GM12878 (cell line): ENCODE measurements at regions not wholly inside any gene's neighbourhood (a gene's known extent, or its start where the extent isn't known, plus 50 kb on each side); places are given as distances from the start of the nearest gene placed in this dataset.

ENCODE experiments used
- ATAC-seq: fragments of 200-7000 bp; cut with Tn5 transposase; 3 replicates; pipeline ENCODE4 v1.9.1; 2020; ENCODE audit warnings: mild to moderate bottlenecking, moderate library complexity
- BruUV-seq: library from RNA; stranded (reverse); fragments of 400-500 nt; replicated peaks from 2 replicates; lab custom pipeline; 2021; lab: Mats Ljungman, UMichigan
- CTCF ChIA-PET: fragments of 300-600 bp; sonication (Branson Sonifier 250); formaldehyde crosslinking; extraction: SDS; loops from one replicate; lab custom pipeline; 2021; ENCODE audit warnings: inconsistent platforms; lab: Yijun Ruan, JAX
- POLR2A ChIA-PET: fragments of 350-600 bp; formaldehyde crosslinking; extraction: SDS; loops from one replicate; lab custom pipeline; 2021; ENCODE audit warnings: inconsistent platforms; lab: Charles Lee
- RAD21 ChIA-PET: fragments of 300-600 bp; sonication (Branson Sonifier 250); formaldehyde crosslinking; loops from one replicate; lab custom pipeline; 2023; ENCODE audit warnings: antibody characterized with exemption; ENCODE audit not compliant: unreplicated experiment; lab: Charles Lee
- SMC1A ChIA-PET: fragments of 300-600 bp; sonication (Branson Sonifier 250); formaldehyde crosslinking; loops from one replicate; lab custom pipeline; 2023; ENCODE audit not compliant: unreplicated experiment, uncharacterized antibody; lab: Charles Lee
- DNase-seq: peaks from one replicate; pipeline ENCODE4 v3.0.0-alpha.2; 2011; ENCODE audit warnings: low read depth, low spot score
- FAIRE-seq: peaks from 3 replicates; lab custom pipeline; 2011; peaks lifted over from hg19 to GRCh38; lab: Jason Lieb, UNC
- H2AFZ ChIP-seq: 2 replicates; pipeline ENCODE4 v1.6.0; 2011; ENCODE audit warnings: low read depth, low read length, control low read depth; ENCODE audit not compliant: control insufficient read depth
- H3K27ac ChIP-seq: 2 replicates; pipeline ENCODE4 v1.5.1; 2011; ENCODE audit warnings: control low read depth; ENCODE audit not compliant: control insufficient read depth, insufficient read depth
- H3K27me3 ChIP-seq, 2 experiments: replicated peaks in 1 of 2; 2 replicates each; pipeline versions ENCODE4 v1.6.0 to v1.6.1; 2011; ENCODE audit warnings: low read length in 1 of 2; ENCODE audit not compliant: control insufficient read depth in 2 of 2, insufficient read depth in 2 of 2
- H3K36me3 ChIP-seq, 2 experiments: 2 replicates each; pipeline ENCODE4 v1.5.1; 2011; ENCODE audit warnings: low read length in 1 of 2; ENCODE audit not compliant: control insufficient read depth in 2 of 2, insufficient read depth in 2 of 2
- H3K4me1 ChIP-seq: 2 replicates; pipeline ENCODE4 v1.6.1; 2011; ENCODE audit warnings: mild to moderate bottlenecking, low read length, moderate library complexity, mixed read lengths; ENCODE audit not compliant: control insufficient read depth, insufficient read depth
- H3K4me2 ChIP-seq: 2 replicates; pipeline ENCODE4 v1.6.0; 2011; ENCODE audit warnings: control low read depth; ENCODE audit not compliant: control insufficient read depth, insufficient read depth
- H3K4me3 ChIP-seq: fragments of 200-600 bp; sonication (generic); 2 replicates; pipeline ENCODE4 v1.5.1; 2016
- H3K79me2 ChIP-seq: 2 replicates; pipeline ENCODE4 v1.6.0; 2011; ENCODE audit warnings: low read length; ENCODE audit not compliant: control insufficient read depth, insufficient read depth
- H3K9ac ChIP-seq: 2 replicates; pipeline ENCODE4 v1.8.0; 2011; ENCODE audit warnings: low read length, control low read depth, mixed read lengths; ENCODE audit not compliant: control insufficient read depth, insufficient read depth
- H3K9me3 ChIP-seq: replicated peaks from 3 replicates; pipeline ENCODE4 v1.5.1; 2011; ENCODE audit warnings: mild to moderate bottlenecking, low read length; ENCODE audit not compliant: control insufficient read depth, insufficient read depth
- H4K20me1 ChIP-seq: 2 replicates; pipeline ENCODE4 v1.6.0; 2011; ENCODE audit not compliant: control insufficient read depth, insufficient read depth
- ASH2L ChIP-seq: fragments of 300-600, 200-600 bp; sonication (generic); IDR thresholded peaks from 2 replicates; pipeline ENCODE4 v1.6.1; 2017; ENCODE audit warnings: low read depth, mild to moderate bottlenecking, borderline replicate concordance
- EED ChIP-seq: sonication (generic); IDR thresholded peaks from 2 replicates; pipeline ENCODE4 v1.6.1; 2016; ENCODE audit warnings: antibody characterized with exemption, low read depth
- ESRRA ChIP-seq: IDR thresholded peaks from 2 replicates; pipeline ENCODE4 v1.6.1; 2012; ENCODE audit warnings: mild to moderate bottlenecking, low read length, improper control_type of control experiment
- HCFC1 ChIP-seq: fragments of 150-350 bp; IDR thresholded peaks from 2 replicates; pipeline ENCODE4 v1.6.1; 2014; ENCODE audit warnings: low read length
- KAT2A ChIP-seq: conservative IDR thresholded peaks from 2 replicates; pipeline ENCODE4 v1.6.1; 2011; ENCODE audit warnings: low read depth, low read length; ENCODE audit not compliant: control insufficient read depth
- MTA3 ChIP-seq: IDR thresholded peaks from 2 replicates; pipeline ENCODE4 v1.6.1; 2012; ENCODE audit warnings: low read length, inconsistent platforms, borderline replicate concordance
- POLR2AphosphoS2 ChIP-seq: IDR thresholded peaks from 2 replicates; pipeline ENCODE4 v1.6.1; 2011; ENCODE audit warnings: low read depth, mild to moderate bottlenecking, low read length, improper control_type of control experiment, moderate library complexity
- RCOR1 ChIP-seq: conservative IDR thresholded peaks from 2 replicates; pipeline ENCODE4 v1.6.1; 2012; ENCODE audit warnings: low read depth, low read length, improper control_type of control experiment
- ZSCAN29 ChIP-seq: fragments of 450-650 bp; IDR thresholded peaks from 2 replicates; pipeline ENCODE4 v1.6.1; 2017; ENCODE audit warnings: mild to moderate bottlenecking, moderate library complexity
- WGBS: methylation state at CpG from one replicate; pipeline ENCODE4 v1.1.6; 2016; ENCODE audit warnings: low lambda C conversion rate; ENCODE audit not compliant: insufficient replicate concordance, insufficient coverage; ENCODE audit errors: missing lambda C conversion rate; 5-methylcytosine and 5-hydroxymethylcytosine counted together
- in situ Hi-C: fragments of 300-500 bp; cut with MboI; formaldehyde crosslinking; loops from 9 replicates; pipeline ENCODE4 v1.14.3; 2018; ENCODE audit warnings: mixed read lengths
- intact Hi-C: fragments of 100-400 bp; cut with micrococcal nuclease; formaldehyde crosslinking; loops from one replicate; pipeline ENCODE4 v1.14.2; 2022; ENCODE audit not compliant: unreplicated experiment
- TF ChIP-seq, protein P1 (sequence below): fragments of 450-650 bp; IDR thresholded peaks from 2 replicates; pipeline ENCODE4 v1.6.1; 2017; ENCODE audit warnings: antibody characterized with exemption, mild to moderate bottlenecking, moderate library complexity
- TF ChIP-seq, protein P2 (sequence below): fragments of 450-650 bp; IDR thresholded peaks from 2 replicates; pipeline ENCODE4 v1.6.1; 2016; ENCODE audit warnings: mild to moderate bottlenecking
- TF ChIP-seq, protein P3 (sequence below): IDR thresholded peaks from 2 replicates; pipeline ENCODE4 v1.6.1; 2011; ENCODE audit warnings: low read depth, low read length, improper control_type of control experiment, borderline replicate concordance
- TF ChIP-seq, protein P4 (sequence below): fragments of 450-650 bp; conservative IDR thresholded peaks from 2 replicates; pipeline ENCODE4 v1.6.1; 2017; ENCODE audit warnings: mild to moderate bottlenecking, moderate library complexity
- TF ChIP-seq, protein P5 (sequence below): IDR thresholded peaks from 2 replicates; pipeline ENCODE4 v1.6.1; 2011; ENCODE audit warnings: low read depth, mild to moderate bottlenecking, low read length, moderate library complexity, borderline replicate concordance; ENCODE audit errors: extremely low read depth

DNA sequence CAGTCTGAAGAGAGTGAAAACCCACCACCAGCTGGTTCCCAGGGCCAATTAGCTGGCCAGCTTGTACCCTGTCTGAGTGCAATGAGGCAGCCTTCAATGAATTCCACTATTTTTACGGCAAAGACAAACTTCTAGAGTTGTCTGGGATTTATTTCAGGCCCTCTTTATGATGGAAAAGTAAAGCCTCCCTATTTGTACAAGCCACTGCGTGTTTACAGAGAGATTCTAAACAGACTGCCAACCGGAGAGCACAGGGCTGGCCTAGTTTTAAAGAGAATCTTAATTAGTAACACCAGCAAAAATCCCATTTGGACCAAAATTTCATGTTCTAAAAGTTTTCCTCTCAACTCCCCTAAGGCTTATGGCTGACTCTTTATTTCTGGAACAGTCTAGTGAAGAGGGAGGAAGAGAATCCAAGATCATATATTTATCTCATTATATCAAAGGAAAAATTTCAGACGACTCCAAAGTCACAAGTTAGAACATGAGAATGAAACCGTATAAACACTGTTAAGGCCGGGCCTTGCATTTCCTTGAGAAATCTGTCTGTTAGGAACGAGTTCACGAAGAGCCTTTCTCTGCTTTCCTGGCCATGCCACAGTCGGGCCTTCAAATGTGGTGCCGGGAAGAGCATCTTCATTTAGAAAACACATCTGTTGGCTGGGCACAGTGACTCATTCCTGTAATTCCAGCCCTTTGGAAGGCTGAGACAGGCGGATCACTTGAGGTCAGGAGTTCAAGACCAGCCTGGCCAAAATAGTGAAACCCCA lies 724.6 kb upstream of the NRP1 start:
- intact Hi-C loops (no loop called here), in situ Hi-C loops (no loop called here)
- H3K27me3 ChIP-seq, result no peaks in the 10 kb centered on the region
- WGBS, result 33% methylated on average over 11 of the region's 11 CpGs
- no TSS peak for BruUV-seq
- no peaks in the 10 kb centered on the region for H3K4me1 ChIP-seq
- H3K9me3 ChIP-seq, result no peaks in the 10 kb centered on the region; the same call in 2 of the 3 replicates
- SMC1A ChIA-PET, result interaction anchor here (1.0 kb wide), 1 partner anchor 40 kb away, joined by 3 read pairs; no protein-coding TSS in a partner anchor
- RAD21 ChIA-PET, result no interaction called here
- no peak overlapping the region for H2AFZ ChIP-seq
- POLR2A ChIA-PET, result no interaction called here
- H4K20me1 ChIP-seq, result no peaks in the 10 kb centered on the region
- no peak for TF ChIP-seq EED
- no peak for TF ChIP-seq ASH2L
- no peak for TF ChIP-seq MTA3
- TF ChIP-seq, protein P1, sequence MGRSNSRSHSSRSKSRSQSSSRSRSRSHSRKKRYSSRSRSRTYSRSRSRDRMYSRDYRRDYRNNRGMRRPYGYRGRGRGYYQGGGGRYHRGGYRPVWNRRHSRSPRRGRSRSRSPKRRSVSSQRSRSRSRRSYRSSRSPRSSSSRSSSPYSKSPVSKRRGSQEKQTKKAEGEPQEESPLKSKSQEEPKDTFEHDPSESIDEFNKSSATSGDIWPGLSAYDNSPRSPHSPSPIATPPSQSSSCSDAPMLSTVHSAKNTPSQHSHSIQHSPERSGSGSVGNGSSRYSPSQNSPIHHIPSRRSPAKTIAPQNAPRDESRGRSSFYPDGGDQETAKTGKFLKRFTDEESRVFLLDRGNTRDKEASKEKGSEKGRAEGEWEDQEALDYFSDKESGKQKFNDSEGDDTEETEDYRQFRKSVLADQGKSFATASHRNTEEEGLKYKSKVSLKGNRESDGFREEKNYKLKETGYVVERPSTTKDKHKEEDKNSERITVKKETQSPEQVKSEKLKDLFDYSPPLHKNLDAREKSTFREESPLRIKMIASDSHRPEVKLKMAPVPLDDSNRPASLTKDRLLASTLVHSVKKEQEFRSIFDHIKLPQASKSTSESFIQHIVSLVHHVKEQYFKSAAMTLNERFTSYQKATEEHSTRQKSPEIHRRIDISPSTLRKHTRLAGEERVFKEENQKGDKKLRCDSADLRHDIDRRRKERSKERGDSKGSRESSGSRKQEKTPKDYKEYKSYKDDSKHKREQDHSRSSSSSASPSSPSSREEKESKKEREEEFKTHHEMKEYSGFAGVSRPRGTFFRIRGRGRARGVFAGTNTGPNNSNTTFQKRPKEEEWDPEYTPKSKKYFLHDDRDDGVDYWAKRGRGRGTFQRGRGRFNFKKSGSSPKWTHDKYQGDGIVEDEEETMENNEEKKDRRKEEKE, result no peak
- TF ChIP-seq, protein P2, sequence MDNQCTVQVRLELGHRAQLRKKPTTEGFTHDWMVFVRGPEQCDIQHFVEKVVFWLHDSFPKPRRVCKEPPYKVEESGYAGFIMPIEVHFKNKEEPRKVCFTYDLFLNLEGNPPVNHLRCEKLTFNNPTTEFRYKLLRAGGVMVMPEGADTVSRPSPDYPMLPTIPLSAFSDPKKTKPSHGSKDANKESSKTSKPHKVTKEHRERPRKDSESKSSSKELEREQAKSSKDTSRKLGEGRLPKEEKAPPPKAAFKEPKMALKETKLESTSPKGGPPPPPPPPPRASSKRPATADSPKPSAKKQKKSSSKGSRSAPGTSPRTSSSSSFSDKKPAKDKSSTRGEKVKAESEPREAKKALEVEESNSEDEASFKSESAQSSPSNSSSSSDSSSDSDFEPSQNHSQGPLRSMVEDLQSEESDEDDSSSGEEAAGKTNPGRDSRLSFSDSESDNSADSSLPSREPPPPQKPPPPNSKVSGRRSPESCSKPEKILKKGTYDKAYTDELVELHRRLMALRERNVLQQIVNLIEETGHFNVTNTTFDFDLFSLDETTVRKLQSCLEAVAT, result no peak
- TF ChIP-seq, protein P3, sequence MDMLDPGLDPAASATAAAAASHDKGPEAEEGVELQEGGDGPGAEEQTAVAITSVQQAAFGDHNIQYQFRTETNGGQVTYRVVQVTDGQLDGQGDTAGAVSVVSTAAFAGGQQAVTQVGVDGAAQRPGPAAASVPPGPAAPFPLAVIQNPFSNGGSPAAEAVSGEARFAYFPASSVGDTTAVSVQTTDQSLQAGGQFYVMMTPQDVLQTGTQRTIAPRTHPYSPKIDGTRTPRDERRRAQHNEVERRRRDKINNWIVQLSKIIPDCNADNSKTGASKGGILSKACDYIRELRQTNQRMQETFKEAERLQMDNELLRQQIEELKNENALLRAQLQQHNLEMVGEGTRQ, result no peak
- no peak for TF ChIP-seq POLR2AphosphoS2
- TF ChIP-seq ESRRA, result no peak
- TF ChIP-seq, protein P4, sequence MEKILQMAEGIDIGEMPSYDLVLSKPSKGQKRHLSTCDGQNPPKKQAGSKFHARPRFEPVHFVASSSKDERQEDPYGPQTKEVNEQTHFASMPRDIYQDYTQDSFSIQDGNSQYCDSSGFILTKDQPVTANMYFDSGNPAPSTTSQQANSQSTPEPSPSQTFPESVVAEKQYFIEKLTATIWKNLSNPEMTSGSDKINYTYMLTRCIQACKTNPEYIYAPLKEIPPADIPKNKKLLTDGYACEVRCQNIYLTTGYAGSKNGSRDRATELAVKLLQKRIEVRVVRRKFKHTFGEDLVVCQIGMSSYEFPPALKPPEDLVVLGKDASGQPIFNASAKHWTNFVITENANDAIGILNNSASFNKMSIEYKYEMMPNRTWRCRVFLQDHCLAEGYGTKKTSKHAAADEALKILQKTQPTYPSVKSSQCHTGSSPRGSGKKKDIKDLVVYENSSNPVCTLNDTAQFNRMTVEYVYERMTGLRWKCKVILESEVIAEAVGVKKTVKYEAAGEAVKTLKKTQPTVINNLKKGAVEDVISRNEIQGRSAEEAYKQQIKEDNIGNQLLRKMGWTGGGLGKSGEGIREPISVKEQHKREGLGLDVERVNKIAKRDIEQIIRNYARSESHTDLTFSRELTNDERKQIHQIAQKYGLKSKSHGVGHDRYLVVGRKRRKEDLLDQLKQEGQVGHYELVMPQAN, result no peak
- TF ChIP-seq, protein P5, sequence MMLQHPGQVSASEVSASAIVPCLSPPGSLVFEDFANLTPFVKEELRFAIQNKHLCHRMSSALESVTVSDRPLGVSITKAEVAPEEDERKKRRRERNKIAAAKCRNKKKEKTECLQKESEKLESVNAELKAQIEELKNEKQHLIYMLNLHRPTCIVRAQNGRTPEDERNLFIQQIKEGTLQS, result no peak
- TF ChIP-seq ZSCAN29, result no peak
- no peak for TF ChIP-seq RCOR1
- TF ChIP-seq HCFC1, result no peak
- TF ChIP-seq KAT2A, result no peak
- no peaks in the 10 kb centered on the region for H3K36me3 ChIP-seq
- DNase-seq (no peak), ATAC-seq (no peak), FAIRE-seq (no peak)
- H3K9ac ChIP-seq, result no peak overlapping the region
- CTCF ChIA-PET, result no interaction called here
- no peak overlapping the region for H3K27ac ChIP-seq
- no peak overlapping the region for H3K4me2 ChIP-seq
- H3K79me2 ChIP-seq, result no peaks in the 10 kb centered on the region
- H3K4me3 ChIP-seq, result no peak overlapping the region
